Head of caudate nucleus (tissue), 42 donors: ENCODE measurements at regions not wholly inside any gene's neighbourhood (a gene's known extent, or its start where the extent isn't known, plus 50 kb on each side); places are given as distances from the start of the nearest gene placed in this dataset.

Source experiments
- DNase-seq, 42 donors: peaks; one replicate each; pipeline versions ENCODE4 v3.0.0 to v3.0.0-alpha.2; 2020 to 2021; ENCODE audit warnings: mixed read lengths in 7 of 42
- intact Hi-C: fragments of 100-400 bp; cut with DNase I; formaldehyde crosslinking; loops from one replicate; pipeline ENCODE4 v1.15.0; 2022

- DNase-seq: no peak
- intact Hi-C loops: no loop called here
Measured at GRCh38 chr1:201766131-201766866, 62.7 kb upstream of the IPO9 start.

GRCh38 chr1:201767339-201767738 lies 61.6 kb upstream of the IPO9 start:
- intact Hi-C loops: no loop called here
- DNase-seq: no peak

GRCh38 chr1:201769072-201769471 lies 59.9 kb upstream of the IPO9 start:
- no peak for DNase-seq
- intact Hi-C loops: no loop called here

GRCh38 chr1:201769966-201770365 lies 59.0 kb upstream of the IPO9 start:
- peak; percentile 65 to 96 (median 89) for DNase-seq
- intact Hi-C loops: no loop called here

GRCh38 chr1:201771466-201771865 lies 57.5 kb upstream of the IPO9 start:
- intact Hi-C loops: no loop called here
- DNase-seq: no peak

GRCh38 chr1:201772178-201772577 lies 56.8 kb upstream of the IPO9 start:
- no peak for DNase-seq
- intact Hi-C loops: no loop called here

GRCh38 chr1:201773764-201774163 lies 55.2 kb upstream of the IPO9 start:
- intact Hi-C loops: no loop called here
- DNase-seq: no peak

- intact Hi-C loops: no loop called here
- no peak for DNase-seq
Measured at GRCh38 chr1:201774224-201774982, 54.6 kb upstream of the IPO9 start.

GRCh38 chr1:201774983-201775344 lies 54.0 kb upstream of the IPO9 start:
- DNase-seq: no peak
- intact Hi-C loops: no loop called here

GRCh38 chr1:201775380-201775779 lies 53.6 kb upstream of the IPO9 start:
- DNase-seq: no peak
- intact Hi-C loops: no loop called here

GRCh38 chr1:201778279-201779065 lies 50.5 kb upstream of the IPO9 start:
- no peak for DNase-seq
- intact Hi-C loops: no loop called here
